Islet of Langerhans (tissue), 1 donor: ENCODE measurements at regions not wholly inside any gene's neighbourhood (a gene's known extent, or its start where the extent isn't known, plus 50 kb on each side); places are given as distances from the start of the nearest gene placed in this dataset.
"Not testable (repeated sequence)": the region's sequence is repeated elsewhere in the genome, so short reads cannot be mapped to it uniquely, and the experiment has no call there.

Experiments
- FAIRE-seq: peaks from one replicate; lab custom pipeline; 2011; peaks lifted over from hg19 to GRCh38; lab: Jason Lieb, UNC

DNA sequence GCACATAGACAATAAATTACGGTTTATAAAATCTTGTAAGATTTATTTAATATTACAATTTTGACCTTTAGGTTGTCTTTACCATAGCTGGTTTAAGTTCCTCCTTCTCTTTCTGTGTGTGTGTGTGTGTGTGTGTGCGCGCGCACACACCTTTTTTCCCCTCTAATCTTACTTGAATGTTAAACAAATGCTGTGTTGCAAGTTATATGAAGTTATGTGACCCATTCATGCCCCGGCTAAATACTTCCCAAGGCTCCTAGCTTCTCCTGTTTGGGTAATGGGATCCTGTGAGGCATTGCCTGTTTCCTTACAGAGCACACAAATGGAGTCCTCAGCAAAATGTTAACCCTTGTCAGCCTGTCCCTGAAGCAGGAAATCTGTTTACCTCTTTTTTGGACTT, 125.6 kb upstream of the ZNF608 start:
- FAIRE-seq: no peak

- FAIRE-seq: no peak
These were observed 126.2 kb upstream of the ZNF608 start for GRCh38 chr5:124872615-124873014.

- FAIRE-seq: peak; percentile 97
These were observed 126.7 kb upstream of the ZNF608 start for GRCh38 chr5:124873188-124873587.

- FAIRE-seq: peak; percentile 17
These were observed 127.3 kb upstream of the ZNF608 start for GRCh38 chr5:124873713-124874112.

DNA sequence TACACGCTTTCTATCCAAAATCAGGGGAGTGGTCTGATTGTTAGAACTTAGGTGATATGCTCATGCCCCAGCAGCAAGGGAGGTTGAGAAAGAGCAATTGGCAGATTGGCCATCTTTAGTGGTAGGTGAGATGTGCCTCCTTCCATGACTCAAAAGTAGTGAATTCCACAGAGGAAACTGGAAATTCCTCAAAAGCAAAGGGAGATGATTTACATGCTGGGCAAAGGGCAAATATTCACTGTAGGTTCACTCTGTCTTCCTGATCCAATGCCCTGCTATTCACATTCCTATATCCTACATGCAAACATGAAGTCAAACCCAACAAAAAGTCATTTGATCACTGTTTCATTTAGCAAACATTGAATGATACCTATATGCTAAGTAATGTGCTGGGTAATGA, 130.1 kb upstream of the ZNF608 start:
- no peak for FAIRE-seq

DNA sequence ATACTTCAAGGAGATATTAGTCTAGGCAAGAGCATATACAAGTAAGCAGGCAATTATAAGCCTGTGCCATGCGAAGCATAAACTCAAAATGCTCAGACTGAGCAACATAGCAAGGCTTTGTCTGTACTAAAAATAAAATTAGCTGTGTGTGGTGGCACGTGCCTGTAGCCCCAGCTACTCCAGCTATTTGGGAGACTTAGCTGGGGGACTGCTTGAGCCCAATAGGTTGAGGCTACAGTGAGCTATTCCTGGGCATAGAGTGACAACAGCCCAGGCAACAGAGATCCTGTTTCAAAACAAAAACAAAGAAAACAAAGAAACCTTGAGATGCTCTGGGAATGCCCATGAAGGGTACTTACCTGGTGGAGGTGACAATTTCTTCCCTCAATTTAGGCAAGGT, 130.5 kb upstream of the ZNF608 start:
- FAIRE-seq: no peak

DNA sequence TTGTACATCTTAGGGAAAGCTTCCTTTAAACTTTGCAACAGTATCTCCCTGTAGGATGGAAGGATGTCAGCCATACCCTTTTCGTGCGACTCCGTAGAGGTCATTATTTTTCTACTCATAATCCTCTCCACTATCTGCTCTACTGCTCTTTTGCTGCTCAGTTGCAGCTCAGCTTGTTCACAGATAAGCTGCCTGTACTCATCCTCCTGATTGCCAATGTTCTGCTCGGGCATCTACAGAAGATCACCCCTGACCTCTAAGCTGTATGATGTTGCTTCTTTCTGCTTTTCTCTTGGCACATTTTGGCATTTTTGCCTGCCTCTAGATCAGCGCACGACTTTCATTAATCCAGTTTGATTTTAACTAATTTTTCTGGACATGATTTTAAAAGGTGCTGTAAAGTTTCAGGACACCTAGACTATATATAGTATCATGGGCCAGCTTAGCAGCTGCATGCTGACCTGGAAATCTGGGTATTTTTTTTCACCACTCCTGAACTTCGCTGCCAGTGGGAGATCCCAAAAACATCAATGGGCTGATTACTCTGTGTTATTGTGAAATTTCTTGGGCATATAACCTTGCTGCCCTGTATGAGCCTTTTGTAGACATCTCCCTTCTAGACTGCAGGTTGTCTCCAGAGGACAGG, 131.2 kb upstream of the ZNF608 start:
- no peak for FAIRE-seq

DNA sequence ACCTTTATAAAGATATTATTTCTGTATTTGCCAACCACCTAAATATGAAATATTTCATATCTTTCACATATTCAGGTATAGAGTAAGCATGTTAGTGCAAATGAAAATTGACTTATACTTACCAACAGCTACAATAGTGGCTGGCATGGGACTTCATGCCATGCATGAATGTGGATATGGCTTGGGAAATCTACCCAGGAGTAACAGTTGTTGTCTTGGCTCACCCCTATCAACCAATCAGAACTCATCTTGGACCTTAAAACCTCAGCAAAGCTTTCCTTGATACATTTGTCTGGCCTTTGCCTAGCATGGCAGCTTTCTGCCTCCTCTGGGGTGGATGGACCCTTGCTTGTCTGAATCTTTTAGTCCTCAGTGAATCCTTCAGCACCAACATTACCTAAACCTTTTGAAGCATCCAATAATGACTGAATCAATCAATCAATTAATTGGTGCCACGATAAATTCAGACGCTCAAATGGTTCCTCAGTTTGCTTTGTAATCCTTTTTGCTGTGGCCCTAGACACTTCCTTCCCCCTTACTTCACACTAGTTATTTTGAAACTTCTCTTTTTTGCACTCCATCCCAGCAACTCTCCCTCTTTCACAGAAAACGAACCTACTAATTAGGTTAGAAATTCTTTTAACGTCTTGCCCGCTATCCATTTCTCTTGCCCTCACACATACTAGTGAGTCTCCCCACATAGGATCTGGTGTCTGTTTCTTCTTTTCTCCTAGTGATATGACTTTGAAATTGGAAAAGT, 132.3 kb upstream of the ZNF608 start:
- FAIRE-seq: no peak

- no peak for FAIRE-seq
These were observed 134.7 kb upstream of the ZNF608 start for GRCh38 chr5:124880903-124881697.

GRCh38 chr5:124883681-124884080, 137.2 kb upstream of the ZNF608 start:
- no peak for FAIRE-seq

DNA sequence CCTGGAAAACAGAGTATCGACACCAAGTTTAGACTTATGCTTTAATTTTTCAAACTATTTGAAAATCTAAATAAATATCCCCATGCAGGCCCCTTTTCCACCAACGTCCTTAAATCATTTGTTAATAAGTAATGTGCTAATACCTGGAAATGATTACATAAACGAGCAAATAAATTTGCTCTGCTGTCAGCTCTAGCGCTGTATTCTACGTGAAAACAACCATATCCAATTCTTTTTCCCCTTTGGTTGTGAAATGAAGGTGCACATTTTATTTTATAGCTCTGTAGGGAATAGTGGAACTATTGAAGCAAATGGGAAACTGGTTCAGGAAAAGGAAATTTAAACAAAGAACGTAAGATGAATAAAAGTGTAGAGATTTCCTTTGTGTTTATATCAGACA, 137.7 kb upstream of the ZNF608 start:
- no peak for FAIRE-seq

DNA sequence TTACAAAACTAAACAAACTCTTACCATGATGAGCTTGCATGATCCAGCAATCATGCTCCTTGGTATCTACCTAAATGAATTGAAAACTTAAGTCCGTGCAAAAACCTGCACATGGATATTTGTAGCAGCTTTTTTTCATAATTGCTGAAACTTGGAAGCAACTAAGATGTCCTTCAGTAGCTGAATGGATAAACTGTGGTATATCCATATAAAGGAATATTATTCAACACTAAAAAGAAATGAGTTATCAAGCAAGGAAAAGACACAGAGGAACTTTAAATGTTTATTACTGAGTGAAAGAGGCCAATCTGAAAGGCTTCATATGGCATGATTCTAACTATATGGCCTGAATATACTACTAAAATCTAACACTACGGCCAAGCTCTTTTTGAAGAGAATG, 139.1 kb upstream of the ZNF608 start:
- no peak for FAIRE-seq

DNA sequence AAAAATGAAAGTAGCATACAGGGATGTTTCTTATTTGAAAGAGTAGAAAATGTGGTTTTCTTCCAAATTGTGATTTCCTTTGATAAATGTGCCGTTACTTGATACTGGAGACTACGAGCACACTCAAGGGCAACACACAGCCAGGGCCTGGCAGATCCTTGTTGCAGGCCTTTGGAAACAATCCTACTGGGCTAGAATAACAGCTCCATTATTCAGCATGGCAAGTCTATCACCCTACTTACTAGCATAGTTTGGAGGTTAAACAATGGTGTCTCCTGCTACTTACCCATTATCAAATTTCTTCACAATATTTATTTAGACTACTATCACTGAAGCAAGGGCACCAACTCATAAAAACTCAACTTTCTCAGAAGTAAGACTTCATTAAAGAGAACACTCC, 140.8 kb upstream of the ZNF608 start:
- peak; percentile 86 for FAIRE-seq

DNA sequence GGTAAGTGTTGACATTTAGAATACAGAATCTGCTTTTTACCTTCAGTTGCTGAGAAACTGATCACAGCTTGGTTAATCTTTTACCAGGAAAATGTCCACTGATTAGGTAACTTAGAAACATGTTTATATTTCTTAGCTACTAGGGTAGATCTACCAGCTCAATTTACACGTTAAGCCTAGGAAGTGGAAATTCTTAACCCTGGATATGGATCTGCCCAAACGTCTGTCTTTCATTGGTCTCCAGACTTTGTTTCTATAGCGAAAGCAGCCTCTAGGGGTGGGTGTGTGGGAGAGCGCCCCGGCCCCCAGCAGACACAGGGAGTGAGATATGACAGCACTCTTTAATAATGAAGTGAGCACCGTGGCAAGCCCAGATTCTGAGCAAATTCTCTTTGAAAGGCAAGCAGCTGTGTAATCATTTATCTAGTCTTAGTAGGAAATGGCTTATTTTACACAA, 141.6 kb upstream of the ZNF608 start:
- FAIRE-seq: peak; percentile 100

- peak; percentile 64 for FAIRE-seq
These were observed 142.4 kb upstream of the ZNF608 start for GRCh38 chr5:124888622-124889485.

- FAIRE-seq: peak; percentile 21
These were observed 143.0 kb upstream of the ZNF608 start for GRCh38 chr5:124889486-124889825.

DNA sequence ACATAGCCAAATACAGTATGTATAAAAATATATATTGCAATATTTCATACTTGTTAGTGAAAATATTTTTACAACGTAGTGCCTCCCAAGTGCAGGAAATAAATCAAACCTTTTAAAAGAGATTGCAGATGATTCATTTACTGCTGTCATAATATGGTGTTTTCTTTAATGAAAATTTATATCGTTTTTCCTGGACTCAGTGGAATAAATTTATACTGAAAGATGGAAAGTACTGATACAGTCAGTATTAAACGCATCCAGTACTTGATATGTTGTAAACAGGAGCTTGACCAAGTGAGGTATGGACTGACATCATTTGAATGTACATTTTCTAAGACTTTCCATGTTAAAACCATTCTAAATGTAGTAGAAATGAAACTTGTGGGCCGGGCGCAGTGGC, 143.4 kb upstream of the ZNF608 start:
- no peak for FAIRE-seq

DNA sequence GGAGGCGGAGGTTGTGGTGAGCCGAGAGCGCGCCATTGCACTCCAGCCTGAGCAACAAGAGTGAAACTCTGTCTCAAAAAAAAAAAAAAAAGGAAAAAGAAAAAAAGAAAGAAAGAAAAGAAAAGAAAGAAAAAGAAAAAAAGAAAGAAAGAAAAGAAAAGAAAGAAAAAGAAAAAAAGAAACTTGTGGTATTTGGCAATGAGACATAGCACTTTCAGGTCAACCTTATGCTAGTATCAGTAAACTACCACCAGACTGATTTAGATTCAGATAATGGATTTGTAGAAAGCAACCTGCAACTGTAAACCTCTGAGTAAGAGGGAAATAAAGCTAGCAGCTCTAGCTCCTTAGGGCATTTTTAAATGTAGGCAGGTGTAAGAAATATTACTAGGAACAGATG, 144.0 kb upstream of the ZNF608 start:
- FAIRE-seq: not testable (repeated sequence)

- no peak for FAIRE-seq
These were observed 144.7 kb upstream of the ZNF608 start for GRCh38 chr5:124891179-124891578.

DNA sequence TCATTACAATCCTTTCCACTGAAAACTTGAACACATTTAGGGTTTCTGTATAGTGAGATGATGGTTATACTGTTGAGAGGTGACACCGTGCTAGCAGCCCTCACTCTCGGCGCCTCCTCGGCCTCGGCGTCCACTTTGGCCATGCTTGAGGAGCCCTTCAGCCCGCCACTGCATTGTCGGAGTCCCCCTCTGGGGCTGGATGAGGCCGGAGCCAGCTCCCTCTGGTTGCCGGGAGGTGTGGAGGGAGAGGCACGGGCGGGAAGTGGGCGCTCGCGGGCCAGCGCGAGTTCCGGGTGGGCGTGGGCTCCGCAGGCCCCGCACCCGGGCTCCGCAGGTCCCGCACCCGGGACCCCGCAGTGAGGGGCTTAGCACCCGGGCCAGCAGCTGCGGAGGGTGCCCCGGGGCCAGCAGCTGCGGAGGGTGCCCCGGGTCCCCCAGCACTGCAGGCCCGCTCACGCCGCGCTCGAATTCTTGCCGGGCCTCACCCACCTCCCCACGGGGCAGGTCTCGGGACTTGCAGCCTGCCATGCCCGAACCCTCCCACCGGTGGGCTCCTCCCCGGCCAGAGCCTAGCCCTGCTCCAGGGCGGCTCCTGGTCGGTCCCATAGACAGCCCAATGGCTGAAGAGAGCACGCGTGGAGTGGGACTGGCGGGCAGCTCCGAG, 145.9 kb upstream of the ZNF608 start:
- no peak for FAIRE-seq

DNA sequence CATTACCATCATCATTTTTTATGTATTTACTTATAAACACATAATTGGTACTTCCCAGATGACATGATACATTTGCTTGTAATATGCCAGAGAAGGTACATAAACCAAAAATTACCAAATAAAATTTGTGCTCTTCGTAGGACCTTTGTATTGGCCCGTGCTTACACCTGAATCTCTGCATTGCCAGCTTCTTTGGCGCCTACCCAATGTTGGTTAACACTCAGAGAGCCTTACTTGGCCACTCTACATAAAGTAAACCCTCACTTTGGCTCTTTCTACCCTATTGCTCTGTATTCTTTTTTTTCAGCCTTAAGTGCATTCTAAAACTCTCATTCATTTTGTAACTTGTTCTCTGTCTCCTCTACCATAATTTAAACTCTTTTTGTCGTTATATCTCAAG, 148.1 kb upstream of the ZNF608 start:
- no peak for FAIRE-seq

DNA sequence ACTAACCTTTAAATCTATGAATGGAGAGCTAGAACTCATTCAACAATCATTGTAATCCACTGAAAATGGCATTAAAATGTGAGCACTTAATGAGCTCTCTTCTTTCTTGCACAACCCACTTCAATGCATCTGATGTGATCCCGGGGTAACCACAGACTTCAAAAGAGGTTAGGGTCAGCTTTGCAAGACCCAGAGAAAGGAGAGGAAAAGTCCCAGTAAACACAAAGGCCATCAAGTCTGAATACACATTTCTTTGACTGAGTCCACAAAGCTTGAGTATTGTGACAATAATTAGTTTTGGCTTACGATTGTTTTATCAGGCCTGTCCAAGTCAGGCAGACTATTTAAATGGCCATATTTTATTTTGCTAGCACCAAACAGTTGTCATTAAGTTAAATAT, 148.8 kb upstream of the ZNF608 start:
- no peak for FAIRE-seq
